ENCODE measurements at regions not wholly inside any gene's neighbourhood (a gene's known extent, or its start where the extent isn't known, plus 50 kb on each side); places are given as distances from the start of the nearest gene placed in this dataset.

DNA sequence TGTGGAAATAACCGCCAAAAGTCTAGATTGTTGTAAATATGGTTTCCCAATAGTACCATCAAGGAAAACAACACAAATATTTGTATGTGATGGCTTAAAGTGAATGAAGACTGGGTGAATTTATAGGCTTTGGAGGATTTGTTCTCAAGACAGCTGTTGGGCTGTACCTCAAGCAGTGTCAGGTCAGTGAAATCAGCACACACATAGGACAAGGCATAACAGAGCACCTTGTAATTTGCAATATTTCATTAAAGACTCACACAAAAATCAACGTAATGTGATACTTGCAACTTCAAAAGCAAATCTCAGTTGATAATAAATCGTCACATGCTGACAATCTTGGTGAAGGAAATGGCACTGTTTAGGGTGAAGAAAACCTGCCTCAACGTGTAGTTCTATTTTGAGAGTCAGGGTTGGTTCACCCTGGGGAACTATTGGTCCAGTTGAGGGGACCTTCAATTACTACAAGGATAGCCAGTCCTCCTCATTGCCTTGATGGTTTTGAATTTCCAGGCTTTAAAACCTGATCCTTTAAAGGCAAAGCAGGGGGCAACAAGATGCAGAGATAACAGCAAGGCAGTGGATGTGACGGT lies 126.8 kb upstream of the ST6GAL2 start:
- Histone ChIP-seq H3K27ac (no peak overlapping the region), H3K9me3 (no peaks in the 10 kb centered on the region), H3K4me1 (peaks cover 0 to 4% (median 0%) of the 10 kb centered on the region in 3 donors), H3K36me3 (no peaks in the 10 kb centered on the region), H3K4me3 (no peak overlapping the region), H3K27me3 (no peaks in the 10 kb centered on the region)
- no peak for DNase-seq
- TF ChIP-seq POLR2A (IDR thresholded peaks at IDR 0.05): no peak
- TF ChIP-seq, protein P1, sequence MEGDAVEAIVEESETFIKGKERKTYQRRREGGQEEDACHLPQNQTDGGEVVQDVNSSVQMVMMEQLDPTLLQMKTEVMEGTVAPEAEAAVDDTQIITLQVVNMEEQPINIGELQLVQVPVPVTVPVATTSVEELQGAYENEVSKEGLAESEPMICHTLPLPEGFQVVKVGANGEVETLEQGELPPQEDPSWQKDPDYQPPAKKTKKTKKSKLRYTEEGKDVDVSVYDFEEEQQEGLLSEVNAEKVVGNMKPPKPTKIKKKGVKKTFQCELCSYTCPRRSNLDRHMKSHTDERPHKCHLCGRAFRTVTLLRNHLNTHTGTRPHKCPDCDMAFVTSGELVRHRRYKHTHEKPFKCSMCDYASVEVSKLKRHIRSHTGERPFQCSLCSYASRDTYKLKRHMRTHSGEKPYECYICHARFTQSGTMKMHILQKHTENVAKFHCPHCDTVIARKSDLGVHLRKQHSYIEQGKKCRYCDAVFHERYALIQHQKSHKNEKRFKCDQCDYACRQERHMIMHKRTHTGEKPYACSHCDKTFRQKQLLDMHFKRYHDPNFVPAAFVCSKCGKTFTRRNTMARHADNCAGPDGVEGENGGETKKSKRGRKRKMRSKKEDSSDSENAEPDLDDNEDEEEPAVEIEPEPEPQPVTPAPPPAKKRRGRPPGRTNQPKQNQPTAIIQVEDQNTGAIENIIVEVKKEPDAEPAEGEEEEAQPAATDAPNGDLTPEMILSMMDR (IDR thresholded peaks at IDR 0.05): no peak
- 59 to 75% methylated on average over 5 of the region's 5 CpGs for WGBS, 2 donors
- intact Hi-C loops (cut with DNase I): no loop called here

DNA sequence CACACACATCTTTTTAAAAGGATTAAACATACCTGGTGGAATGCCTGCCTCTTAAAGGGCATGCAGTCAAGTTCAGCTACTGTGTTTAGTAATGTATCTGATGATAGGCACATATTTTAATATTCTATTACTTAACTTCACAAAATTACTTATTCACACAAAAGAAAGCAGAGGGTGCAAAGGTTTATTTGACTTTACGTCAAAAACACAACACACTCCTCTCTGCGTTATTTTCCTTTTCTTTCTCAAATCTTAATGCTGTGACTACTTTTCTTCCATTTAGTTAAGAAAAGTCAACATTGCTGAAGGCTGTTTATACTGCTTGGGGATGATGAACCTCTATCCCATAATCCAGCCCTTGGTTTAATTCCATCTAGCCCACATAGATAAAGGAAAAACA lies 127.9 kb upstream of the ST6GAL2 start:
- no peak overlapping the region for H3K27ac ChIP-seq
- no peaks in the 10 kb centered on the region for H3K27me3 ChIP-seq
- WGBS, 2 donors: 46 to 76% methylated on average over 2 of the region's 2 CpGs
- no peak for TF ChIP-seq POLR2A (IDR thresholded peaks at IDR 0.05)
- TF ChIP-seq, protein P1 (IDR thresholded peaks at IDR 0.05): no peak
- intact Hi-C loops (cut with DNase I): no loop called here
- no peak overlapping the region for H3K4me3 ChIP-seq
- no peaks in the 10 kb centered on the region for H3K9me3 ChIP-seq
- H3K36me3 ChIP-seq: no peaks in the 10 kb centered on the region
- no peak for DNase-seq
- peaks cover 0 to 4% (median 0%) of the 10 kb centered on the region in 3 donors for H3K4me1 ChIP-seq

DNA sequence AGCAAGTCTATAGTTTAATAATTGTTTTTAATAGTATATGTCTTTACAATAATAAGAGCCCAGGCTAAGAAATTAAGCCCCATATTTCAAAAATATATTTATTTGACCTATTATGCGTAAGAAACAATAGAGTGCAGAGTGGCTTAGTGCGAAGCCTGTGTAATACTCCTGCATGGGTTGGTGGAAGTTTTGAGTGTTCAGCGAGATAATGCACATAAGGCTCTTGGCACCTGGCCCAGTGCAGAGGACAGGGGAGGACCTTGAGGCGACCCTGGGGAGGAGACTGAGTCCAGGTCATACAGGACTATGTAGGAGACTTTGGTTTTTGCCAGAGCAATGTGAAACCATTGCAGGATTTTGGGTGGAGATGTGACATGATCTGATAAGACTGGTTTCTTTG lies 132.4 kb upstream of the ST6GAL2 start:
- Histone ChIP-seq H3K36me3 (no peaks in the 10 kb centered on the region), H3K27me3 (no peaks in the 10 kb centered on the region), H3K9me3 (no peaks in the 10 kb centered on the region), H3K4me1 (no peaks in the 10 kb centered on the region), H3K4me3 (no peak overlapping the region), H3K27ac (no peak overlapping the region)
- WGBS, 2 donors: 68% methylated on average over 4 of the region's 4 CpGs
- TF ChIP-seq, protein P1 (IDR thresholded peaks at IDR 0.05): no peak
- TF ChIP-seq POLR2A (IDR thresholded peaks at IDR 0.05): no peak
- intact Hi-C loops (cut with DNase I): no loop called here
- no peak for DNase-seq

DNA sequence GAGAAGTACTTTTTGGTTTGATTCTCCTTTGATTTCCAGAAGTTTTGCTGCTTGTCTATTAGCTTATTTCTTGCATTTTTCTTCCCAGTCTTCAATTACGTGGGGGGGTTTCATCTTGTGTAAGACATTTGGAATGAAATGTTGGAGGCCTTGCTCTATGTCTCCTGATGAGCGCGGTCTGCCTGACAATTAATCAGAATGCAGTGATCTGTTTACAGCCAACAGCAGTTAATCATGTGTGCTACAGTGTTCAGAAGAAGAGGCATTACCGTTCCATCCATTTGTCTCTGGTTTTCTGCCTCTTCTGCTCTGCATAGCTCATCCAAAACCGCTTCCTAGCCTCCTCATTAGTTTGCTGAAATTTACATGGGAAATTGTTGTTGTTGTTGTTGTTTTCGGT lies 134.4 kb upstream of the ST6GAL2 start:
- intact Hi-C loops (cut with DNase I): no loop called here
- no peak for DNase-seq
- Histone ChIP-seq H3K27me3 (no peaks in the 10 kb centered on the region), H3K4me1 (no peaks in the 10 kb centered on the region), H3K36me3 (no peaks in the 10 kb centered on the region), H3K9me3 (no peaks in the 10 kb centered on the region), H3K4me3 (no peak overlapping the region), H3K27ac (no peak overlapping the region)
- TF ChIP-seq POLR2A (IDR thresholded peaks at IDR 0.05): no peak
- TF ChIP-seq, protein P1 (IDR thresholded peaks at IDR 0.05): no peak
- WGBS, 2 donors: 77 to 84% methylated on average over 6 of the region's 6 CpGs

DNA sequence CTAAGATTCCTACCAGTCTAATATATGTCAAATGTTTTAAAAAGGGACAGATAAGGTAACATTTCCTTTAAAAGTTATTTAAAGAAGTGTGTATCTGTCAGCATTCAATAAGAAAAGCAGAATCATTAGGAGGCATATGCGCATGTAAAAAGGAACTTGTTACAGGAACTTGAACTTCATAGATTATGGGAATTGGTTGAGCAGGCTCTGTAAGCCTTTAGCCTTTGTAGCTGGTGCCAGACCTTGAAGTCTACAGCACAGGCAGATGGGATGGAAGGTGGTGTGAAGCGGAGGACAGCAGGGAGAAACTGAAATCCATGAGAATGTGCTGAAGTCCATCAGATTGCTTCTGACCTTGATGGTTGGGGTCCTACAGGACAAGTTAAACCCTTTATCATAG lies 138.3 kb upstream of the ST6GAL2 start:
- intact Hi-C loops (cut with DNase I): no loop called here
- DNase-seq: no peak

More for the DNA sequence above, 138.3 kb upstream of the ST6GAL2 start:
- WGBS, 2 donors: 85 to 91% methylated on average over 2 of the region's 2 CpGs
- H3K4me3 ChIP-seq: no peak overlapping the region
- no peak for TF ChIP-seq POLR2A (IDR thresholded peaks at IDR 0.05)
- TF ChIP-seq, protein P1 (IDR thresholded peaks at IDR 0.05): no peak
- no peaks in the 10 kb centered on the region for H3K36me3 ChIP-seq
- peaks cover 0 to 3% (median 0%) of the 10 kb centered on the region in 4 donors for H3K27me3 ChIP-seq
- no peak overlapping the region for H3K27ac ChIP-seq
- no peaks in the 10 kb centered on the region for H3K9me3 ChIP-seq
- H3K4me1 ChIP-seq: no peaks in the 10 kb centered on the region

All from esophagus squamous epithelium (tissue), 5 donors.